Tongue (tissue), 1 donor: ENCODE measurements at regions not wholly inside any gene's neighbourhood (a gene's known extent, or its start where the extent isn't known, plus 50 kb on each side); places are given as distances from the start of the nearest gene placed in this dataset.

ENCODE experiments used
- DNase-seq: peaks from one replicate; pipeline ENCODE4 v3.0.0-alpha.2; 2015

- no peak for DNase-seq
Observed at GRCh38 chr6:138695193-138695592, 78.4 kb upstream of the CCDC28A start.

- no peak for DNase-seq
Observed at GRCh38 chr6:138714493-138714892, 59.1 kb upstream of the CCDC28A start.

GRCh38 chr6:138716013-138716412, 57.6 kb upstream of the CCDC28A start:
- DNase-seq: no peak

GRCh38 chr6:138716971-138717665, 56.5 kb upstream of the CCDC28A start:
- DNase-seq: no peak

- DNase-seq: no peak
Observed at GRCh38 chr6:138719011-138719635, 54.4 kb upstream of the CCDC28A start.

GRCh38 chr6:138719744-138720143, 53.8 kb upstream of the CCDC28A start:
- no peak for DNase-seq

GRCh38 chr6:138722425-138723371, 50.9 kb upstream of the CCDC28A start:
- DNase-seq: no peak
